HepG2 (cell line): ENCODE measurements at regions not wholly inside any gene's neighbourhood (a gene's known extent, or its start where the extent isn't known, plus 50 kb on each side); places are given as distances from the start of the nearest gene placed in this dataset.

ENCODE experiments used
- ATAC-seq: fragments of 200-7000 bp; cut with Tn5 transposase; 3 replicates; pipeline ENCODE4 v1.9.1; 2020; ENCODE audit warnings: mild to moderate bottlenecking, moderate library complexity
- BruUV-seq: library from RNA; stranded (reverse); fragments of 400-500 nt; replicated peaks from 2 replicates; lab custom pipeline; 2021; lab: Mats Ljungman, UMichigan
- CTCF ChIA-PET: fragments of 300-600 bp; formaldehyde crosslinking; extraction: SDS; loops from one replicate; lab custom pipeline; 2021; ENCODE audit warnings: low total read pairs, inconsistent platforms, low intra/inter-chr PET ratio; lab: Yijun Ruan, JAX
- POLR2A ChIA-PET: fragments of 350-600 bp; sonication (Branson Sonifier 250); formaldehyde crosslinking; loops from one replicate; lab custom pipeline; 2020; ENCODE audit warnings: antibody characterized with exemption, inconsistent platforms; lab: Yijun Ruan, JAX
- DNase-seq: peaks from one replicate; pipeline ENCODE4 v3.0.0-alpha.2; 2015; ENCODE audit warnings: low spot score
- FAIRE-seq: peaks from 3 replicates; lab custom pipeline; 2011; peaks lifted over from hg19 to GRCh38; lab: Jason Lieb, UNC
- H2AFZ ChIP-seq: one replicate; pipeline ENCODE4 v1.6.1; 2011; ENCODE audit warnings: low read length, inconsistent platforms
- H3K27ac ChIP-seq: fragments of 300-600 bp; 3 replicates; pipeline ENCODE4 v1.8.0; 2011; ENCODE audit warnings: mixed run types, mild to moderate bottlenecking, mixed read lengths, low read length, inconsistent platforms; ENCODE audit not compliant: insufficient read depth; ENCODE audit errors: extremely low read length
- H3K27me3 ChIP-seq, 2 experiments: fragments of 200-600 bp in 1 of 2; 2 replicates in 1 of 2; 3 replicates in 1 of 2; pipeline versions ENCODE4 v1.6.0 to v1.8.0; 2011; ENCODE audit warnings: low read length in 2 of 2, mild to moderate bottlenecking in 2 of 2, moderate library complexity in 2 of 2, inconsistent platforms in 1 of 2; ENCODE audit not compliant: insufficient read depth in 2 of 2, control insufficient read depth in 1 of 2
- H3K36me3 ChIP-seq, 2 experiments: fragments of 200-600 bp in 1 of 2; replicated peaks in 1 of 2; 2 replicates in 1 of 2; 3 replicates in 1 of 2; pipeline versions ENCODE4 v1.5.1 to v1.8.0; 2011; ENCODE audit warnings: low read length in 2 of 2, inconsistent platforms in 1 of 2; ENCODE audit not compliant: insufficient read depth in 2 of 2, control insufficient read depth in 1 of 2
- H3K4me1 ChIP-seq: 2 replicates; pipeline ENCODE4 v1.5.1; 2012; ENCODE audit warnings: low read length, inconsistent platforms; ENCODE audit not compliant: insufficient read depth
- H3K4me2 ChIP-seq: 2 replicates; pipeline ENCODE4 v1.6.0; 2011; ENCODE audit warnings: low read depth, low read length, inconsistent platforms
- H3K4me3 ChIP-seq, 3 experiments: fragments of 200-600 bp in 1 of 3; sonication (generic), shearing (Covaris generic) in 1 of 3; replicated peaks in 1 of 3; 2 replicates each; pipeline ENCODE4 v1.5.1; 2011 to 2016; ENCODE audit warnings: low read length in 3 of 3, inconsistent platforms in 2 of 3, low read depth in 2 of 3, mild to moderate bottlenecking in 2 of 3, control low read depth in 1 of 3, mixed read lengths in 1 of 3; ENCODE audit not compliant: insufficient read depth in 1 of 3
- H3K79me2 ChIP-seq: one replicate; pipeline ENCODE4 v1.6.1; 2011; ENCODE audit warnings: low read length, inconsistent platforms; ENCODE audit not compliant: insufficient read depth
- H3K9ac ChIP-seq: 2 replicates; pipeline ENCODE4 v1.6.0; 2011; ENCODE audit warnings: mild to moderate bottlenecking, low read depth, low read length, inconsistent platforms; ENCODE audit not compliant: insufficient read depth
- H3K9me3 ChIP-seq: 2 replicates; pipeline ENCODE4 v1.5.1; 2012; ENCODE audit warnings: mild to moderate bottlenecking, low read length
- H4K20me1 ChIP-seq: 2 replicates; pipeline ENCODE4 v1.6.0; 2011; ENCODE audit warnings: inconsistent platforms, mild to moderate bottlenecking, low read length, moderate library complexity; ENCODE audit not compliant: insufficient read depth
- ARNT ChIP-seq: fragments of 450-650 bp; IDR thresholded peaks from 2 replicates; pipeline ENCODE4 v1.6.1; 2017
- CREB1 ChIP-seq, 2 experiments: fragments of 450-650 bp in 1 of 2; IDR thresholded peaks; 2 replicates each; pipeline ENCODE4 v1.6.1; 2016 to 2017; ENCODE audit warnings: control low read depth in 1 of 2, mild to moderate bottlenecking in 1 of 2, missing compliant biosample characterization in 1 of 2, missing genetic modification characterization in 1 of 2
- FUBP1 ChIP-seq: sonication (generic); formaldehyde crosslinking; IDR thresholded peaks from 2 replicates; pipeline ENCODE4 v1.5.1; 2020; ENCODE audit warnings: missing genetic modification reagents, mild to moderate bottlenecking, borderline replicate concordance
- HNRNPUL1 ChIP-seq: fragments of 200-400 bp; formaldehyde crosslinking; IDR thresholded peaks from 2 replicates; pipeline ENCODE4 v1.6.1; 2017; ENCODE audit warnings: low read depth, mild to moderate bottlenecking, low read length, moderate library complexity
- NFIC ChIP-seq: IDR thresholded peaks from 2 replicates; pipeline ENCODE4 v1.6.1; 2012; ENCODE audit warnings: mild to moderate bottlenecking, low read length, inconsistent platforms
- PCBP2 ChIP-seq: fragments of 200-400 bp; formaldehyde crosslinking; optimal IDR thresholded peaks from 2 replicates; pipeline ENCODE3; 2018; ENCODE audit warnings: low read length, low read depth; ENCODE audit not compliant: poor library complexity, severe bottlenecking
- RCOR2 ChIP-seq: IDR thresholded peaks from 2 replicates; pipeline ENCODE4 v1.6.1; 2016; ENCODE audit warnings: missing biosample characterization, missing genetic modification reagents
- SUZ12 ChIP-seq: fragments of 150-350 bp; IDR thresholded peaks from 2 replicates; pipeline ENCODE4 v1.6.1; 2014; ENCODE audit warnings: low read depth, low read length
- TBP ChIP-seq: sonication (generic); formaldehyde crosslinking; IDR thresholded peaks from 2 replicates; pipeline ENCODE4 v1.5.0; 2020; ENCODE audit warnings: missing genetic modification reagents
- XRCC5 ChIP-seq: fragments of 200-400 bp; formaldehyde crosslinking; optimal IDR thresholded peaks from 2 replicates; pipeline ENCODE3; 2017; ENCODE audit warnings: mild to moderate bottlenecking, low read length
- ZNF264 ChIP-seq: sonication (generic); formaldehyde crosslinking; IDR thresholded peaks from 2 replicates; pipeline ENCODE4 v1.4.0; 2020; ENCODE audit warnings: missing genetic modification reagents
- ZNF512B ChIP-seq: sonication (generic); formaldehyde crosslinking; IDR thresholded peaks from 2 replicates; pipeline ENCODE4 v1.5.1; 2020; ENCODE audit warnings: missing genetic modification reagents, mild to moderate bottlenecking, borderline replicate concordance
- WGBS: methylation state at CpG from one replicate; pipeline ENCODE4 v1.1.6; 2017; ENCODE audit warnings: low lambda C conversion rate; 5-methylcytosine and 5-hydroxymethylcytosine counted together
- in situ Hi-C: cut with HindIII; loops from 2 replicates; pipeline ENCODE4 v1.10.0; 2017; ENCODE audit warnings: low pct_unique_long_range_greater_than_20kb; ENCODE audit not compliant: extremely low pct_ligation_motif_present
- intact Hi-C: fragments of 100-400 bp; cut with micrococcal nuclease; formaldehyde crosslinking; loops from one replicate; pipeline ENCODE4 v1.10.0; 2022; ENCODE audit not compliant: unreplicated experiment
- TF ChIP-seq, protein P1 (sequence below): sonication (generic); formaldehyde crosslinking; IDR thresholded peaks from 2 replicates; pipeline ENCODE4 v1.4.0; 2020; ENCODE audit warnings: missing genetic modification reagents
- TF ChIP-seq, protein P2 (sequence below): sonication (generic); formaldehyde crosslinking; IDR thresholded peaks from 2 replicates; pipeline ENCODE4 v1.5.0; 2020; ENCODE audit warnings: mild to moderate bottlenecking, missing genetic modification reagents

DNA sequence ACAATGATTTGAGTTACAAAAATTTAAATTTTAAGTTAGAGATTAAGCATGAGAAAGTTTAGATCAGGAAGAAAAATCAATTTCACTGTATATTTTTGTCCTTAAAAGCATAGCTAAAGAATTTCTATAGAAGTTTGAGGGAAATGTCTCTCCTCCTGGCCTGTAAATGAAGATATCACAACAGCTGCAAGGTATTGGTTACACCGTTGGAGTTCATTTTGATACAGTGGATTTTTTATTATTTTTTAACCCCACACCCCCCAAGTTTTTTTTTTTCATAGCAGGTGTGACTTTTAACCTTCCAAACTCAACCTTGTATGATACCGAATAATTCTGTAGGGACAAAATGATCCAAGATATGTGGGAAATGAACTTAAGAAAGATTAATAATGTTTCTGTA, 156.3 kb downstream of the DISP1 start (continued):
- TF ChIP-seq FUBP1: no peak
- TF ChIP-seq, all 625 proteins: peak for 0

DNA sequence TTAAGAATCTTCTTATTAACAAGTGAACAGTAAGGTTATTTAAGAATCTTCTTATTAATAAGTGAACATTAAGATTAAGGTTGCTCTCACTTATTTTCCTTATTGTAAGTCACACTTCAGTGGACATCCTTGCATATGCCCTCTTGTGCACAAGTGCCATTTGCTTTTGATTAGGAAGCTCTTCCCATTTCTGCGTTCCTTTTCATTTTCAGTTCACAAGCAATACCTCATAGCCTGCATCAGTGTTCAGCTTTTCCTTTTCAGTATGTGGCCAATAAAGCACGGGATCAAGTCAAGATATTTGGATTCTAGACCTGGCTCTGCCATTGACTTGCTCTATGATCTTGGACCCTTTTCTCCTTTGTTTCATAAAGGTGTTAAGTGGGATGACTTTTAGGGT, 158.7 kb downstream of the DISP1 start:
- no TSS peak for BruUV-seq
- Histone ChIP-seq H3K9ac (no peak overlapping the region), H3K27ac (no peak overlapping the region), H3K9me3 (no peaks in the 10 kb centered on the region), H3K79me2 (no peaks in the 10 kb centered on the region), H3K27me3 (no peaks in the 10 kb centered on the region), H3K36me3 (no peaks in the 10 kb centered on the region), H3K4me1 (no peaks in the 10 kb centered on the region)
- ATAC-seq: no peak
- DNase-seq: no peak
- POLR2A ChIA-PET: no interaction called here
- FAIRE-seq: no peak
- in situ Hi-C loops: no loop called here
- no peak for TF ChIP-seq NFIC
- TF ChIP-seq CREB1 (IDR thresholded peaks at IDR 0.05): no peak
- TF ChIP-seq CREB1 (CRISPR knock-in tag; IDR thresholded peaks at IDR 0.05): no peak
- no peak for TF ChIP-seq TBP (CRISPR knock-in tag)
- no peak for TF ChIP-seq HNRNPUL1
- TF ChIP-seq, protein P1, sequence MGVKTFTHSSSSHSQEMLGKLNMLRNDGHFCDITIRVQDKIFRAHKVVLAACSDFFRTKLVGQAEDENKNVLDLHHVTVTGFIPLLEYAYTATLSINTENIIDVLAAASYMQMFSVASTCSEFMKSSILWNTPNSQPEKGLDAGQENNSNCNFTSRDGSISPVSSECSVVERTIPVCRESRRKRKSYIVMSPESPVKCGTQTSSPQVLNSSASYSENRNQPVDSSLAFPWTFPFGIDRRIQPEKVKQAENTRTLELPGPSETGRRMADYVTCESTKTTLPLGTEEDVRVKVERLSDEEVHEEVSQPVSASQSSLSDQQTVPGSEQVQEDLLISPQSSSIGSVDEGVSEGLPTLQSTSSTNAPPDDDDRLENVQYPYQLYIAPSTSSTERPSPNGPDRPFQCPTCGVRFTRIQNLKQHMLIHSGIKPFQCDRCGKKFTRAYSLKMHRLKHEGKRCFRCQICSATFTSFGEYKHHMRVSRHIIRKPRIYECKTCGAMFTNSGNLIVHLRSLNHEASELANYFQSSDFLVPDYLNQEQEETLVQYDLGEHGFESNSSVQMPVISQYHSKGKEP (CRISPR knock-in tag): no peak
- TF ChIP-seq, protein P2, sequence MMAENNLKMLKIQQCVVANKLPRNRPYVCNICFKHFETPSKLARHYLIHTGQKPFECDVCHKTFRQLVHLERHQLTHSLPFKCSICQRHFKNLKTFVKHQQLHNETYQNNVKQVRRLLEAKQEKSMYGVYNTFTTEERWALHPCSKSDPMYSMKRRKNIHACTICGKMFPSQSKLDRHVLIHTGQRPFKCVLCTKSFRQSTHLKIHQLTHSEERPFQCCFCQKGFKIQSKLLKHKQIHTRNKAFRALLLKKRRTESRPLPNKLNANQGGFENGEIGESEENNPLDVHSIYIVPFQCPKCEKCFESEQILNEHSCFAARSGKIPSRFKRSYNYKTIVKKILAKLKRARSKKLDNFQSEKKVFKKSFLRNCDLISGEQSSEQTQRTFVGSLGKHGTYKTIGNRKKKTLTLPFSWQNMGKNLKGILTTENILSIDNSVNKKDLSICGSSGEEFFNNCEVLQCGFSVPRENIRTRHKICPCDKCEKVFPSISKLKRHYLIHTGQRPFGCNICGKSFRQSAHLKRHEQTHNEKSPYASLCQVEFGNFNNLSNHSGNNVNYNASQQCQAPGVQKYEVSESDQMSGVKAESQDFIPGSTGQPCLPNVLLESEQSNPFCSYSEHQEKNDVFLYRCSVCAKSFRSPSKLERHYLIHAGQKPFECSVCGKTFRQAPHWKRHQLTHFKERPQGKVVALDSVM (CRISPR knock-in tag): no peak
- TF ChIP-seq ZNF512B (CRISPR knock-in tag): no peak
- TF ChIP-seq XRCC5: no peak
- TF ChIP-seq PCBP2: no peak
- TF ChIP-seq RCOR2 (CRISPR knock-in tag): no peak
- TF ChIP-seq SUZ12: no peak
- TF ChIP-seq ZNF264 (CRISPR knock-in tag): no peak
- no peak for TF ChIP-seq ARNT
- TF ChIP-seq, all 625 proteins: peak for 0
- CTCF ChIA-PET: no interaction called here
- no peak overlapping the region for H3K4me3 ChIP-seq
- no peak overlapping the region for H3K4me2 ChIP-seq
- H4K20me1 ChIP-seq: no peaks in the 10 kb centered on the region
- 82% methylated on average over 2 of the region's 2 CpGs for WGBS
- intact Hi-C loops: no loop called here
- no peak overlapping the region for H2AFZ ChIP-seq
